ENCODE measurements at regions not wholly inside any gene's neighbourhood (a gene's known extent, or its start where the extent isn't known, plus 50 kb on each side); places are given as distances from the start of the nearest gene placed in this dataset.

DNA sequence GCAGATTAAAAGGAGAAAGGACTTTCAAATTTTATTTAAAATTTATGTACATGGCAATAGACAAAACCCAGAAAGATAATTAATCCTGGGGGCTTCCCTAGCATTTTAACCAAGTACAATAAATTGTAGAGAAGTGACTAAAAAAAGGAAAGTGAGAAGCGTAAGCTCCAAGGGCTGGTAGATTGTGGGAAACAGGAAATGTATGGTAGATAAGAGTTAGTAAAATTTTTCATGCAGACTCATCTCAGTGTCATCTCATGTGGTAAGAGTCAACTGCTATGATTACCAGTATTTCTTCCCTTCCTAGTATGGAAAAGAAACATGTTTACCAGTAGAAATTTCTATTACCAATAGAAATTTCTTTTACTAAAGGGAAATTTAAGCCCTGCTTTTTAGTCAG is 464.3 kb upstream of the AGTR1 start:
- no peak overlapping the region for H3K27ac ChIP-seq
- FAIRE-seq (no peak), DNase-seq (ENCODE audit: low read depth in 1 of 2, low spot score in 1 of 2) (no peak), ATAC-seq (no peak)
- WGBS (ENCODE audit: missing lambda C conversion rate): 69% methylated on average over 1 of the region's 1 CpG
- CTCF ChIA-PET: no interaction called here
- no peaks in the 10 kb centered on the region for H3K4me1 ChIP-seq
- TF ChIP-seq RFX5 (IDR thresholded peaks at IDR 0.05) (no peak), ATOH8 (CRISPR knock-in tag; IDR thresholded peaks at IDR 0.05; ENCODE audit: low read depth) (no peak), NR3C1 (IDR thresholded peaks at IDR 0.05) (no peak), KDM5A (IDR thresholded peaks at IDR 0.05) (no peak), FOXS1 (CRISPR knock-in tag; IDR thresholded peaks at IDR 0.05) (no peak), CHD2 (IDR thresholded peaks at IDR 0.05; ENCODE audit: low read length, partially characterized antibody) (no peak), NPAS2 (CRISPR knock-in tag; IDR thresholded peaks at IDR 0.05; ENCODE audit: borderline replicate concordance) (no peak)
- H3K4me2 ChIP-seq: no peak overlapping the region
- POLR2A ChIA-PET: no interaction called here
- H3K4me3 ChIP-seq: no peak overlapping the region
- no peaks in the 10 kb centered on the region for H3K9me3 ChIP-seq

GRCh38 chr3:148234536-148234935 is 463.2 kb upstream of the AGTR1 start:
- H3K4me3 ChIP-seq: no peak overlapping the region
- ATAC-seq: no peak
- no peaks in the 10 kb centered on the region for H3K9me3 ChIP-seq
- no peak for TF ChIP-seq CBX2 (IDR thresholded peaks at IDR 0.05; ENCODE audit: borderline replicate concordance, low read depth)
- no peak for TF ChIP-seq USF2 (IDR thresholded peaks at IDR 0.05)
- TF ChIP-seq PHF8 (IDR thresholded peaks at IDR 0.05; ENCODE audit: borderline replicate concordance, low read depth): no peak
- no peak for TF ChIP-seq CEBPB (IDR thresholded peaks at IDR 0.05)
- no peak for TF ChIP-seq ZSCAN20 (CRISPR knock-in tag; IDR thresholded peaks at IDR 0.05)
- no peak for TF ChIP-seq POLR2AphosphoS2 (conservative IDR thresholded peaks at IDR 0.05; ENCODE audit: low read length)
- TF ChIP-seq JUNB (IDR thresholded peaks at IDR 0.05): no peak
- no peak for TF ChIP-seq RCOR1 (IDR thresholded peaks at IDR 0.05; ENCODE audit: low read depth, low read length)
- TF ChIP-seq BCL3 (IDR thresholded peaks at IDR 0.05): no peak
- TF ChIP-seq, protein P1, sequence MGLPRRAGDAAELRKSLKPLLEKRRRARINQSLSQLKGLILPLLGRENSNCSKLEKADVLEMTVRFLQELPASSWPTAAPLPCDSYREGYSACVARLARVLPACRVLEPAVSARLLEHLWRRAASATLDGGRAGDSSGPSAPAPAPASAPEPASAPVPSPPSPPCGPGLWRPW (IDR thresholded peaks at IDR 0.05): no peak
- no peak for TF ChIP-seq HOXA7 (CRISPR knock-in tag; IDR thresholded peaks at IDR 0.05)
- no peak for TF ChIP-seq NR3C1 (IDR thresholded peaks at IDR 0.05)
- TF ChIP-seq TFCP2L1 (CRISPR knock-in tag; IDR thresholded peaks at IDR 0.05): no peak
- no peak for TF ChIP-seq RFX5 (IDR thresholded peaks at IDR 0.05)
- TF ChIP-seq FOSB (CRISPR knock-in tag; IDR thresholded peaks at IDR 0.05): no peak
- 0% methylated on average over 1 of the region's 1 CpG for WGBS (ENCODE audit: missing lambda C conversion rate)
- DNase-seq (ENCODE audit: low read depth in 1 of 2, low spot score in 1 of 2): no peak
- H3K27ac ChIP-seq: no peak overlapping the region
- ChIA-PET POLR2A (no interaction called here), CTCF (no interaction called here)
- no peak overlapping the region for H3K4me2 ChIP-seq
- H3K4me1 ChIP-seq: no peaks in the 10 kb centered on the region
- no peak for FAIRE-seq

GRCh38 chr3:148235566-148235965 is 462.1 kb upstream of the AGTR1 start:
- H3K4me3 ChIP-seq: no peak overlapping the region
- H3K9me3 ChIP-seq: no peaks in the 10 kb centered on the region
- TF ChIP-seq MAZ (IDR thresholded peaks at IDR 0.05; ENCODE audit: borderline replicate concordance, low read depth, low read length): no peak
- TF ChIP-seq RAD21 (conservative IDR thresholded peaks at IDR 0.05 in 1 of 2, IDR thresholded peaks at IDR 0.05 in 1 of 2): no peak
- TF ChIP-seq MAFK (IDR thresholded peaks at IDR 0.05; ENCODE audit: partially characterized antibody): no peak
- TF ChIP-seq ZC3H11A (IDR thresholded peaks at IDR 0.05): no peak
- no peak for TF ChIP-seq CBX8 (IDR thresholded peaks at IDR 0.05)
- TF ChIP-seq FOSB (CRISPR knock-in tag; IDR thresholded peaks at IDR 0.05): no peak
- no peak for TF ChIP-seq HDAC2 (IDR thresholded peaks at IDR 0.05)
- TF ChIP-seq BHLHE40 (IDR thresholded peaks at IDR 0.05; ENCODE audit: low read depth, low read length): no peak
- TF ChIP-seq HOXB5 (CRISPR knock-in tag; IDR thresholded peaks at IDR 0.05): no peak
- TF ChIP-seq NPAS2 (CRISPR knock-in tag; IDR thresholded peaks at IDR 0.05; ENCODE audit: borderline replicate concordance): no peak
- TF ChIP-seq EHF (CRISPR knock-in tag; IDR thresholded peaks at IDR 0.05): no peak
- no peak for TF ChIP-seq KDM5A (IDR thresholded peaks at IDR 0.05)
- no peak for TF ChIP-seq BCL3 (IDR thresholded peaks at IDR 0.05)
- ChIA-PET POLR2A (no interaction called here), CTCF (no interaction called here)
- H3K4me2 ChIP-seq: no peak overlapping the region
- no peak for FAIRE-seq
- no peak for ATAC-seq
- no peak overlapping the region for H3K27ac ChIP-seq
- DNase-seq (ENCODE audit: low read depth in 1 of 2, low spot score in 1 of 2): no peak
- 32% methylated on average over 3 of the region's 3 CpGs for WGBS (ENCODE audit: missing lambda C conversion rate)
- H3K4me1 ChIP-seq: no peaks in the 10 kb centered on the region
